SK-N-SH treated with all-trans-retinoic acid at 6 μM for 48 hours (cell line): ENCODE measurements at regions not wholly inside any gene's neighbourhood (a gene's known extent, or its start where the extent isn't known, plus 50 kb on each side); places are given as distances from the start of the nearest gene placed in this dataset.
A peak's percentile ranks its signal among the peaks of the same experiment; 100 is the strongest.

Experiments
- ATAC-seq: fragments of 200-7000 bp; cut with Tn5 transposase; 3 replicates; pipeline ENCODE4 v1.9.1; 2020; ENCODE audit warnings: mild to moderate bottlenecking, moderate library complexity
- ARNTL ChIP-seq: fragments of 450-650 bp; formaldehyde crosslinking; IDR thresholded peaks from 2 replicates; pipeline ENCODE4 v1.5.0; 2020; ENCODE audit warnings: low read depth, mild to moderate bottlenecking, moderate library complexity, borderline replicate concordance
- BACH2 ChIP-seq: fragments of 250-450 bp; sonication (Bioruptor Pico); IDR thresholded peaks from 2 replicates; pipeline ENCODE4 v1.9.0; 2021; ENCODE audit warnings: mild to moderate bottlenecking, borderline replicate concordance
- CREB5 ChIP-seq: fragments of 250-450 bp; sonication (Bioruptor Pico); IDR thresholded peaks from 2 replicates; pipeline ENCODE4 v1.5.1; 2020; ENCODE audit warnings: low read depth, mild to moderate bottlenecking, moderate library complexity
- CSDC2 ChIP-seq: fragments of 250-450 bp; sonication (Bioruptor Pico); IDR thresholded peaks from 2 replicates; pipeline ENCODE4 v1.5.0; 2020; ENCODE audit warnings: mild to moderate bottlenecking, moderate library complexity
- CSRNP3 ChIP-seq: fragments of 250-450 bp; sonication (Bioruptor Pico); IDR thresholded peaks from 2 replicates; pipeline ENCODE4 v1.5.1; 2021; ENCODE audit warnings: mild to moderate bottlenecking, moderate library complexity
- ESRRG ChIP-seq: fragments of 250-450 bp; sonication (Bioruptor Pico); IDR thresholded peaks from 2 replicates; pipeline ENCODE4 v1.6.1; 2021; ENCODE audit warnings: mild to moderate bottlenecking
- GLIS3 ChIP-seq: fragments of 250-450 bp; sonication (Bioruptor Pico); IDR thresholded peaks from 2 replicates; pipeline ENCODE4 v1.5.0; 2020; ENCODE audit warnings: mild to moderate bottlenecking, moderate library complexity
- OSR1 ChIP-seq: fragments of 250-450 bp; sonication (Bioruptor Pico); IDR thresholded peaks from 2 replicates; pipeline ENCODE4 v1.8.0; 2022; ENCODE audit warnings: moderate library complexity, mild to moderate bottlenecking, inconsistent platforms
- PATZ1 ChIP-seq: fragments of 250-450 bp; sonication (Bioruptor Pico); IDR thresholded peaks from 2 replicates; pipeline ENCODE4 v1.8.0; 2020; ENCODE audit warnings: mild to moderate bottlenecking, moderate library complexity, borderline replicate concordance
- PPARA ChIP-seq: fragments of 250-450 bp; sonication (Bioruptor Pico); IDR thresholded peaks from 2 replicates; pipeline ENCODE4 v1.5.0; 2020; ENCODE audit warnings: mild to moderate bottlenecking, borderline replicate concordance
- RARB ChIP-seq: fragments of 250-450 bp; sonication (Bioruptor Pico); IDR thresholded peaks from 2 replicates; pipeline ENCODE4 v1.8.0; 2021; ENCODE audit warnings: mild to moderate bottlenecking, moderate library complexity
- SNAI2 ChIP-seq: fragments of 250-450 bp; sonication (Bioruptor Pico); IDR thresholded peaks from 2 replicates; pipeline ENCODE4 v1.5.0; 2020; ENCODE audit warnings: mild to moderate bottlenecking, moderate library complexity
- TCF4 ChIP-seq: fragments of 250-450 bp; sonication (Bioruptor Pico); IDR thresholded peaks from 2 replicates; pipeline ENCODE4 v1.8.0; 2021; ENCODE audit warnings: mild to moderate bottlenecking, moderate library complexity, borderline replicate concordance
- ZC3H10 ChIP-seq: fragments of 250-450 bp; sonication (Bioruptor Pico); IDR thresholded peaks from 2 replicates; pipeline ENCODE4 v1.5.1; 2021; ENCODE audit warnings: mild to moderate bottlenecking, moderate library complexity
- ZFP30 ChIP-seq: fragments of 450-650 bp; formaldehyde crosslinking; IDR thresholded peaks from 2 replicates; pipeline ENCODE4 v1.5.0; 2022; ENCODE audit warnings: mild to moderate bottlenecking, moderate library complexity
- ZNF565 ChIP-seq: fragments of 450-650 bp; formaldehyde crosslinking; conservative IDR thresholded peaks from 2 replicates; pipeline ENCODE4 v1.5.0; 2020; ENCODE audit warnings: low read depth, mild to moderate bottlenecking, moderate library complexity
- ZNF70 ChIP-seq: fragments of 450-650 bp; formaldehyde crosslinking; IDR thresholded peaks from 2 replicates; pipeline ENCODE4 v1.5.0; 2020; ENCODE audit warnings: mild to moderate bottlenecking, moderate library complexity
- ZNF8 ChIP-seq: fragments of 450-650 bp; formaldehyde crosslinking; IDR thresholded peaks from 2 replicates; pipeline ENCODE4 v1.5.0; 2020; ENCODE audit warnings: mild to moderate bottlenecking, moderate library complexity
- TF ChIP-seq, protein P1 (sequence below): fragments of 250-450 bp; sonication (Bioruptor Pico); IDR thresholded peaks from 2 replicates; pipeline ENCODE4 v1.8.0; 2021; ENCODE audit warnings: low read depth, mild to moderate bottlenecking, moderate library complexity, borderline replicate concordance

DNA sequence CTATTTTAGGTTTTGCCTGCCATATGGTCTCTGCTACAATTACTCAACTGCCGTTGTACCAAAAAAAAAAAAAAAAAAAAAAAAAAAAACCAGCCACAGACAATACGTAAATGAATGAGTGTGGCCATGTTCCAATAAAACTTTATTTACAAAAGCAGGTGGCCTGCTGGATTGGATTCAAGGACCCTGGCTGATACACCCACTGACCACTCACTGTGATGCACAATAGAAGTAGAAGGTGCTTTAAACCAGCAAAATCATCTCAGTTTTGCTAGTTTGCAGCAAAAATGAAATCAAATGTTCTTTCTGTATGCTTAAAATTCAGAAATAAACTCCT, 137.4 kb downstream of the AKAIN1 start:
- no peak for TF ChIP-seq ZNF565 (CRISPR knock-in tag)
- no peak for TF ChIP-seq ESRRG (CRISPR knock-in tag)
- no peak for TF ChIP-seq CREB5 (CRISPR knock-in tag)
- no peak for TF ChIP-seq ARNTL (CRISPR knock-in tag)
- TF ChIP-seq PATZ1 (CRISPR knock-in tag): no peak
- no peak for TF ChIP-seq CSDC2
- TF ChIP-seq ZNF70 (CRISPR knock-in tag): no peak
- TF ChIP-seq ZC3H10 (CRISPR knock-in tag): no peak
- no peak for TF ChIP-seq GLIS3 (CRISPR knock-in tag)
- TF ChIP-seq, protein P1, sequence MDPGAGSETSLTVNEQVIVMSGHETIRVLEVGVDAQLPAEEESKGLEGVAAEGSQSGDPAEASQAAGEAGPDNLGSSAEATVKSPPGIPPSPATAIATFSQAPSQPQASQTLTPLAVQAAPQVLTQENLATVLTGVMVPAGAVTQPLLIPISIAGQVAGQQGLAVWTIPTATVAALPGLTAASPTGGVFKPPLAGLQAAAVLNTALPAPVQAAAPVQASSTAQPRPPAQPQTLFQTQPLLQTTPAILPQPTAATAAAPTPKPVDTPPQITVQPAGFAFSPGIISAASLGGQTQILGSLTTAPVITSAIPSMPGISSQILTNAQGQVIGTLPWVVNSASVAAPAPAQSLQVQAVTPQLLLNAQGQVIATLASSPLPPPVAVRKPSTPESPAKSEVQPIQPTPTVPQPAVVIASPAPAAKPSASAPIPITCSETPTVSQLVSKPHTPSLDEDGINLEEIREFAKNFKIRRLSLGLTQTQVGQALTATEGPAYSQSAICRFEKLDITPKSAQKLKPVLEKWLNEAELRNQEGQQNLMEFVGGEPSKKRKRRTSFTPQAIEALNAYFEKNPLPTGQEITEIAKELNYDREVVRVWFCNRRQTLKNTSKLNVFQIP (CRISPR knock-in tag): no peak
- TF ChIP-seq BACH2 (CRISPR knock-in tag): no peak
- TF ChIP-seq SNAI2 (CRISPR knock-in tag): no peak
- TF ChIP-seq PPARA (CRISPR knock-in tag): no peak
- TF ChIP-seq RARB: no peak
- no peak for TF ChIP-seq OSR1 (CRISPR knock-in tag)

GRCh38 chr18:5058768-5059695, 138.0 kb downstream of the AKAIN1 start:
- TF ChIP-seq BACH2 (CRISPR knock-in tag) (no peak), TCF4 (CRISPR knock-in tag) (no peak), ESRRG (CRISPR knock-in tag) (no peak), ZNF70 (CRISPR knock-in tag) (no peak), CREB5 (CRISPR knock-in tag) (no peak), ZFP30 (CRISPR knock-in tag) (no peak), ZNF8 (no peak), PATZ1 (CRISPR knock-in tag) (no peak), PPARA (CRISPR knock-in tag) (no peak), ZNF565 (CRISPR knock-in tag) (no peak)
- ATAC-seq: no peak

More for the DNA sequence above, 137.4 kb downstream of the AKAIN1 start:
- ATAC-seq: no peak

DNA sequence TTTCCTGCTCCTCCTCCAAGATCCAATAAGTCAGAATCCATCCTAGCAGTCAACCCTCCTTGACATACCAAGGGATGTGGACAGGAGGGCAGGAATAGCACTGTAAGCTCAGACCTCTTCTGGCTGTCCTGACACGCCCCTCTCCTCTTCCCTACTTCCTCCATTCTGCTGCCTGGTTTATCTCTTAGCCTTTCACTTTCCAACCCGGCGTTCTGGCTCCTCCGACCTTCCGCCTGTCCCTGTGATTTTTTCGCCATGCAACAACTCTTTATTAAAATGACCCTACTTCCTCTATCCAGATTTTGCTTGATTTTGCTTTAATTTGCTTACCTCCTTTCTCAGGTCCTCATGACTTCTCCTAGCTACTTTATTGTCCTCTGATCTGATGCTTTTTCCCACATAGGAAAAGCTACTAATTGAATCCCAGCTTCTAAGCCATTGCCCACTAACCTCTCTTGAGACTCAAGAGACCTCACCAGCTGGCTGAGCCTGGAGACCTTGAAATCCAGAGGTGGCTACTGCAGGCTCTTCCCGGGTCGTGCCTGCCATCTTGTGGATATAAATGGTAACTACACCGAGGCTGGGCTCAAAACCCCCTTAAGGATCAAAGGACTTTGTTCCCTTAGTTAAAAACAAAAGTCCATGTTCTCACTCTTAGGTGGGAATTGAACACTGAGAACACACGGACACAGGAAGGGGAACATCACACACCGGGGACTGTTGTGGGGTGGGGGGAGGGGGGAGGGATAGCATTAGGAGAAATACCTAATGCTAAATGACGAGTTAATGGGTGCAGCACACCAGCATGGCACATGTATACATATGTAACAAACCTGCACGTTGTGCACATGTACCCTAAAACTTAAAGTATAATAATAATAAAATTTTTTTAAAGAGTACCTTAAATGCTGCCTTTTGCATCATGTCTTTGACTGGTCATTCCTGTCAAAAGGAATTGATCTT, 139.4 kb downstream of the AKAIN1 start:
- TF ChIP-seq CSRNP3 (CRISPR knock-in tag) (no peak), ZNF70 (CRISPR knock-in tag) (no peak)
- TF ChIP-seq, protein P1 (CRISPR knock-in tag): no peak
- TF ChIP-seq, all 23 proteins: peak for 0
- peak; percentile 81 for ATAC-seq
